Heart left ventricle (tissue), 13 donors: ENCODE measurements at regions not wholly inside any gene's neighbourhood (a gene's known extent, or its start where the extent isn't known, plus 50 kb on each side); places are given as distances from the start of the nearest gene placed in this dataset.

Experiments used
- POLR2A ChIP-seq, 2 donors: fragments of 450-650 bp; IDR thresholded peaks; one replicate each; pipeline ENCODE4 v1.6.1; 2017; ENCODE audit warnings: antibody characterized with exemption in 2 of 2, mild to moderate bottlenecking in 2 of 2, moderate library complexity in 2 of 2
- TF ChIP-seq, protein P1 (sequence below), 12 donors: fragments of 200-600 bp; sonication (generic) in 4 of 12; IDR thresholded peaks; one replicate each; pipeline versions ENCODE4 v1.5.0 to v1.8.0; 2018 to 2022; ENCODE audit warnings: antibody characterized with exemption in 12 of 12, mild to moderate bottlenecking in 5 of 12
- donor health status: ischemic (EF 13 %, LVEDD 7.1; RV severe dilation, severe dysfunction).
- donor health status: DM: no; HTN: yes; CAD: no.
- donor health status: DM: no; HTN: no; CAD: no.
- donor health status: ischemic (EF 25% LVEDD 6.9; RV normal size, moderate dysfunction).
- donor health status: ischemic (EF 25% LVEDD 5.7; RV mildly dilated, moderate dysfunction).
- donor health status: ischemic (EF 35%, LVEDD 5.7; RV mildly dilated, moderate dysfunction).
- donor health status: nonischemic (EF 11% LVEDD 7.7; RV severe dilation, severe dysfunction).
- donor health status: DM: yes; HTN: yes; CAD: no.
- donor health status: PGD.
- donor health status: ischemic (EF 29% LVEDD 5.4; RV normal size, mild dysfunction).
- donor health status: nonischemic (EF 23%, LVEDD 6.1; RV moderate dilation, normal function).

DNA sequence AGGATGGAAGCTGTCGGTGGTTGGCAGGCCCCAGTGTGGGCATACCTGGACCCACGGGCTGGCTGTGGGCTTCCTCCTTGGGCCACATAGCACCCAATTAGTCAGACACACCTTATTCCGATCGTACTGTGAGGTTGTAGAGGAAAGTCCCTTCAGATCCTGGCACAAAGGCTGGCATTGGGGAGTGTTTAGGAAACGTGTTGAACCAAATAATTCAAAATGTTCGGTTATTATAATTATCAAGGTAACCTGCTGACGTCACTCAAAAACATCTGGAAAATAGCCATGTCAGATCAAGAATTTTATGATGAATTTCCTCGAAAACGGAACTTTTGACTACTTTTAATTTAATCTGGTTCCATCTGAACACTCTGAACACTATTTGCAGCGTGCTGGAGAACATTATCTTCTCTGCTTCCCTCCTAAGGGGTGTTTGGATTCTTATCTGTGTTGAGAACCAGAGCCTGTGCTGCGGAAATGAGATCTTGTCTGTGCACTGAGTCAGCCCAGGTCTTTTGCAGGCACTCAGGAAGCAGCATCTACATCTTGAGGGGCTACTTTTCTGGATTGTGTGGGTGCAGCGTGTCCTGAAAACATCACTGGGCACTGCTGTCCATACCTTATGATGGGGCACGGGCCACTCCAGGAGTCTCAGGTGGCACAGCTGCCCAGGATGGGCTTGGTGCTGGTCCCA is 100.3 kb downstream of the SLC25A47 start:
- TF ChIP-seq, protein P1, sequence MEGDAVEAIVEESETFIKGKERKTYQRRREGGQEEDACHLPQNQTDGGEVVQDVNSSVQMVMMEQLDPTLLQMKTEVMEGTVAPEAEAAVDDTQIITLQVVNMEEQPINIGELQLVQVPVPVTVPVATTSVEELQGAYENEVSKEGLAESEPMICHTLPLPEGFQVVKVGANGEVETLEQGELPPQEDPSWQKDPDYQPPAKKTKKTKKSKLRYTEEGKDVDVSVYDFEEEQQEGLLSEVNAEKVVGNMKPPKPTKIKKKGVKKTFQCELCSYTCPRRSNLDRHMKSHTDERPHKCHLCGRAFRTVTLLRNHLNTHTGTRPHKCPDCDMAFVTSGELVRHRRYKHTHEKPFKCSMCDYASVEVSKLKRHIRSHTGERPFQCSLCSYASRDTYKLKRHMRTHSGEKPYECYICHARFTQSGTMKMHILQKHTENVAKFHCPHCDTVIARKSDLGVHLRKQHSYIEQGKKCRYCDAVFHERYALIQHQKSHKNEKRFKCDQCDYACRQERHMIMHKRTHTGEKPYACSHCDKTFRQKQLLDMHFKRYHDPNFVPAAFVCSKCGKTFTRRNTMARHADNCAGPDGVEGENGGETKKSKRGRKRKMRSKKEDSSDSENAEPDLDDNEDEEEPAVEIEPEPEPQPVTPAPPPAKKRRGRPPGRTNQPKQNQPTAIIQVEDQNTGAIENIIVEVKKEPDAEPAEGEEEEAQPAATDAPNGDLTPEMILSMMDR (IDR thresholded peaks at IDR 0.05), result no peak
- no peak for TF ChIP-seq POLR2A (IDR thresholded peaks at IDR 0.05)
